SK-N-SH (cell line): ENCODE measurements at regions not wholly inside any gene's neighbourhood (a gene's known extent, or its start where the extent isn't known, plus 50 kb on each side); places are given as distances from the start of the nearest gene placed in this dataset.

Source experiments
- CTCF ChIA-PET: fragments of 300-600, 350-600 bp; formaldehyde crosslinking; extraction: SDS; loops from one replicate; lab custom pipeline; 2021; lab: Yijun Ruan, JAX
- POLR2A ChIA-PET: fragments of 350-600 bp; sonication (Branson Sonifier 250); formaldehyde crosslinking; extraction: SDS; loops from one replicate; lab custom pipeline; 2020; ENCODE audit warnings: antibody characterized with exemption, inconsistent platforms; lab: Yijun Ruan, JAX
- DNase-seq: peaks from one replicate; pipeline ENCODE4 v3.0.0; 2012
- H2AFZ ChIP-seq: fragments of 200-600 bp; sonication (generic); 2 replicates; pipeline ENCODE4 v1.8.1; 2016; ENCODE audit warnings: antibody characterized with exemption, mild to moderate bottlenecking, low read depth
- H3F3A ChIP-seq: fragments of 200-600 bp; sonication (generic); replicated peaks from 2 replicates; pipeline ENCODE3; 2016; ENCODE audit warnings: antibody characterized with exemption, mild to moderate bottlenecking; ENCODE audit not compliant: insufficient read depth
- H3K27ac ChIP-seq, 2 experiments: fragments of 200-500 bp in 1 of 2; fragments of 200-600 bp in 1 of 2; sonication (Bioruptor generic) in 1 of 2; sonication (generic), shearing (Covaris generic) in 1 of 2; 2 replicates each; pipeline versions ENCODE4 v1.5.1 to v1.6.1; 2014 to 2016; ENCODE audit warnings: low read depth in 2 of 2, inconsistent platforms in 1 of 2, low read length in 1 of 2, mild to moderate bottlenecking in 1 of 2, mixed read lengths in 1 of 2
- H3K27me3 ChIP-seq: fragments of 200-600 bp; sonication (generic), shearing (Covaris generic); 2 replicates; pipeline ENCODE4 v1.6.1; 2016; ENCODE audit warnings: mixed run types; ENCODE audit not compliant: insufficient read depth
- H3K36me3 ChIP-seq, 2 experiments: fragments of 200-500 bp in 1 of 2; fragments of 200-600 bp in 1 of 2; sonication (Bioruptor generic) in 1 of 2; sonication (generic) in 1 of 2; replicated peaks in 1 of 2; 2 replicates each; pipeline versions ENCODE3 to v1.5.1; 2014 to 2016; ENCODE audit warnings: low read length in 1 of 2, mild to moderate bottlenecking in 1 of 2; ENCODE audit not compliant: insufficient read depth in 2 of 2, control insufficient read depth in 1 of 2
- H3K4me1 ChIP-seq, 2 experiments: fragments of 200-500 bp in 1 of 2; fragments of 200-600 bp in 1 of 2; sonication (Bioruptor generic) in 1 of 2; sonication (generic), shearing (Covaris generic) in 1 of 2; 2 replicates each; pipeline versions ENCODE4 v1.5.1 to v1.6.1; 2014 to 2016; ENCODE audit warnings: low read depth in 1 of 2, low read length in 1 of 2, mixed run types in 1 of 2; ENCODE audit not compliant: insufficient read depth in 2 of 2, control insufficient read depth in 1 of 2
- H3K4me2 ChIP-seq: fragments of 200-600 bp; sonication (generic), shearing (Covaris generic); 2 replicates; pipeline ENCODE4 v1.6.1; 2017; ENCODE audit warnings: mixed run types
- H3K4me3 ChIP-seq, 2 experiments: fragments of 200-500 bp in 1 of 2; fragments of 200-600 bp in 1 of 2; sonication (Bioruptor generic) in 1 of 2; sonication (generic), shearing (Covaris generic) in 1 of 2; 2 replicates each; pipeline versions ENCODE4 v1.5.1 to v1.8.1; 2014 to 2016; ENCODE audit warnings: low read depth in 2 of 2, inconsistent platforms in 1 of 2, low read length in 1 of 2, mild to moderate bottlenecking in 1 of 2, mixed read lengths in 1 of 2, moderate library complexity in 1 of 2
- H3K79me2 ChIP-seq: fragments of 200-600 bp; sonication (generic); 2 replicates; pipeline ENCODE4 v1.8.1; 2017; ENCODE audit warnings: mild to moderate bottlenecking; ENCODE audit not compliant: insufficient read depth
- H3K9ac ChIP-seq: fragments of 200-600 bp; sonication (generic); 2 replicates; pipeline ENCODE4 v1.6.1; 2017; ENCODE audit warnings: mixed run types
- H3K9me2 ChIP-seq: fragments of 200-600 bp; sonication (generic); 2 replicates; pipeline ENCODE4 v1.6.1; 2017; ENCODE audit warnings: mixed run types
- H3K9me3 ChIP-seq: fragments of 200-600 bp; sonication (generic); 2 replicates; pipeline ENCODE4 v1.6.1; 2017; ENCODE audit warnings: mixed run types, mild to moderate bottlenecking, moderate library complexity
- H4K20me1 ChIP-seq: fragments of 200-600 bp; sonication (generic); 2 replicates; pipeline ENCODE4 v1.6.1; 2017; ENCODE audit warnings: mild to moderate bottlenecking, mixed run types; ENCODE audit not compliant: insufficient read depth
- CHD2 ChIP-seq: fragments of 150-350 bp; IDR thresholded peaks from 2 replicates; pipeline ENCODE4 v1.6.1; 2018; ENCODE audit warnings: low read length; ENCODE audit not compliant: partially characterized antibody
- ELF1 ChIP-seq: IDR thresholded peaks from 2 replicates; pipeline ENCODE4 v1.4.0; 2012
- EP300 ChIP-seq, 2 experiments: IDR thresholded peaks; 2 replicates each; pipeline versions ENCODE4 v1.4.0 to v1.6.1; 2012; ENCODE audit warnings: borderline replicate concordance in 1 of 2, low read depth in 1 of 2, low read length in 1 of 2
- FOSL2 ChIP-seq: IDR thresholded peaks from 2 replicates; pipeline ENCODE4 v1.4.0; 2012; ENCODE audit warnings: low read depth, mild to moderate bottlenecking, moderate library complexity, borderline replicate concordance
- FOXM1 ChIP-seq: IDR thresholded peaks from 2 replicates; pipeline ENCODE4 v1.4.0; 2012; ENCODE audit warnings: low read depth, mild to moderate bottlenecking
- GABPA ChIP-seq: IDR thresholded peaks from 2 replicates; pipeline ENCODE4 v1.4.0; 2012; ENCODE audit warnings: low read depth, mild to moderate bottlenecking
- GATA2 ChIP-seq: sonication (generic); formaldehyde crosslinking; IDR thresholded peaks from 2 replicates; pipeline ENCODE4 v1.5.0; 2020; ENCODE audit warnings: mild to moderate bottlenecking, missing genetic modification reagents
- IRF3 ChIP-seq: fragments of 150-350 bp; IDR thresholded peaks from 2 replicates; pipeline ENCODE4 v1.6.1; 2016; ENCODE audit warnings: mild to moderate bottlenecking, low read depth, low read length
- JUND ChIP-seq: IDR thresholded peaks from 2 replicates; pipeline ENCODE4 v1.4.0; 2012
- MXI1 ChIP-seq: IDR thresholded peaks from 2 replicates; pipeline ENCODE4 v1.6.1; 2012; ENCODE audit warnings: mild to moderate bottlenecking, low read depth, low read length, improper control_type of control experiment
- NFIC ChIP-seq: IDR thresholded peaks from 2 replicates; pipeline ENCODE4 v1.4.0; 2012; ENCODE audit warnings: borderline replicate concordance
- NRF1 ChIP-seq: IDR thresholded peaks from 2 replicates; pipeline ENCODE4 v1.6.1; 2012; ENCODE audit warnings: low read depth, mild to moderate bottlenecking, low read length
- PBX3 ChIP-seq: IDR thresholded peaks from 2 replicates; pipeline ENCODE4; 2012
- POLR2AphosphoS5 ChIP-seq: IDR thresholded peaks from 2 replicates; pipeline ENCODE4 v1.6.1; 2012; ENCODE audit warnings: low read depth, low read length
- RXRA ChIP-seq: IDR thresholded peaks from 2 replicates; pipeline ENCODE4 v1.4.0; 2012; ENCODE audit warnings: low read depth, mild to moderate bottlenecking, borderline replicate concordance
- SIN3A ChIP-seq: IDR thresholded peaks from 2 replicates; pipeline ENCODE4 v1.6.1; 2012; ENCODE audit warnings: low read depth, mild to moderate bottlenecking, low read length, moderate library complexity, borderline replicate concordance
- SMC3 ChIP-seq: IDR thresholded peaks from 2 replicates; pipeline ENCODE4 v1.6.1; 2012; ENCODE audit warnings: low read depth, low read length, improper control_type of control experiment
- TCF12 ChIP-seq: IDR thresholded peaks from 2 replicates; pipeline ENCODE4 v1.4.0; 2012
- TEAD4 ChIP-seq: IDR thresholded peaks from 2 replicates; pipeline ENCODE4 v1.4.0; 2012; ENCODE audit warnings: mild to moderate bottlenecking, borderline replicate concordance; ENCODE audit not compliant: insufficient read depth
- USF1 ChIP-seq: IDR thresholded peaks from 2 replicates; pipeline ENCODE4 v1.4.0; 2012; ENCODE audit warnings: low read depth, borderline replicate concordance
- YY1 ChIP-seq: IDR thresholded peaks from 2 replicates; pipeline ENCODE4 v1.4.0; 2012; ENCODE audit warnings: low read depth, mild to moderate bottlenecking
- ZBTB33 ChIP-seq: IDR thresholded peaks from 2 replicates; pipeline ENCODE4 v1.4.0; 2012; ENCODE audit warnings: low read depth, borderline replicate concordance
- WGBS: methylation state at CpG from one replicate; pipeline ENCODE4 v1.1.6; 2017; ENCODE audit warnings: low lambda C conversion rate; 5-methylcytosine and 5-hydroxymethylcytosine counted together

- H3K4me1 ChIP-seq: no peaks in the 10 kb centered on the region; a peak in 1 of 4 replicates
- no peak overlapping the region for H3K9ac ChIP-seq
- H3K4me3 ChIP-seq: no peak overlapping the region
- no peaks in the 10 kb centered on the region for H3K27me3 ChIP-seq
- ChIA-PET POLR2A (interaction anchor here (0.5 kb wide), 1 partner anchor 183 kb away, joined by 3 read pairs; no protein-coding TSS in a partner anchor), CTCF (interaction anchor here (0.9 kb wide), 2 partner anchors 10 to 37 kb away, joined by 3 to 4 read pairs; no protein-coding TSS in a partner anchor)
- no peaks in the 10 kb centered on the region for H3K79me2 ChIP-seq
- H3K4me2 ChIP-seq: no peak overlapping the region
- no peak overlapping the region for H2AFZ ChIP-seq
- no peaks in the 10 kb centered on the region for H3K36me3 ChIP-seq
- TF ChIP-seq TCF12 (no peak), YY1 (no peak), GATA2 (no peak), JUND (no peak), GABPA (no peak), NRF1 (no peak), NFIC (no peak), POLR2AphosphoS5 (no peak), CHD2 (no peak), FOSL2 (no peak), SMC3 (no peak), PBX3 (no peak), SIN3A (no peak), USF1 (no peak), EP300 (IDR thresholded peaks at IDR 0.05; ENCODE audit: borderline replicate concordance in 1 of 2, low read depth in 1 of 2, low read length in 1 of 2) (no peak), RXRA (no peak)
- H3K9me3 ChIP-seq: no peaks in the 10 kb centered on the region
- H3K9me2 ChIP-seq: no peaks in the 10 kb centered on the region
- no peak for DNase-seq
- no peaks in the 10 kb centered on the region for H4K20me1 ChIP-seq
- 77% methylated on average over 4 of the region's 4 CpGs for WGBS
- no peak overlapping the region for H3K27ac ChIP-seq
- H3F3A ChIP-seq: no peaks in the 10 kb centered on the region
Observed at GRCh38 chr9:13967438-13967837, 346.5 kb downstream of the NFIB start.

- H3K27ac ChIP-seq: no peak overlapping the region
- no peaks in the 10 kb centered on the region; a peak in 1 of 4 replicates for H3K4me1 ChIP-seq
- WGBS: 86% methylated on average over 1 of the region's 1 CpG
- H3K9me2 ChIP-seq: no peaks in the 10 kb centered on the region
- H3F3A ChIP-seq: no peaks in the 10 kb centered on the region
- H3K27me3 ChIP-seq: no peaks in the 10 kb centered on the region
- no peak overlapping the region for H3K4me3 ChIP-seq
- H3K9ac ChIP-seq: no peak overlapping the region
- CTCF ChIA-PET: interaction anchor here (0.9 kb wide), 1 partner anchor 10 kb away, joined by 3 read pairs; no protein-coding TSS in a partner anchor
- no peaks in the 10 kb centered on the region for H3K9me3 ChIP-seq
- H3K4me2 ChIP-seq: no peak overlapping the region
- H2AFZ ChIP-seq: no peak overlapping the region
- no peaks in the 10 kb centered on the region for H4K20me1 ChIP-seq
- no peak for DNase-seq
- POLR2A ChIA-PET: interaction anchor here (0.5 kb wide), 1 partner anchor 182 kb away, joined by 3 read pairs; no protein-coding TSS in a partner anchor
- no peaks in the 10 kb centered on the region for H3K79me2 ChIP-seq
- no peaks in the 10 kb centered on the region for H3K36me3 ChIP-seq
- TF ChIP-seq ELF1 (no peak), TEAD4 (no peak), CHD2 (no peak), MXI1 (no peak), GABPA (no peak), ZBTB33 (no peak), NFIC (no peak), IRF3 (no peak), SMC3 (no peak), RXRA (no peak), FOXM1 (no peak)
Observed at GRCh38 chr9:13967011-13967410, 346.9 kb downstream of the NFIB start.
